HG03565 (cell line): ENCODE measurements at regions not wholly inside any gene's neighbourhood (a gene's known extent, or its start where the extent isn't known, plus 50 kb on each side); places are given as distances from the start of the nearest gene placed in this dataset.

Experiments
- ATAC-seq: cut with Tn5 transposase; IDR thresholded peaks from one replicate; pipeline ENCODE4 v1.9.1; 2021; ENCODE audit warnings: mild to moderate bottlenecking, moderate library complexity; ENCODE audit not compliant: unreplicated experiment

DNA sequence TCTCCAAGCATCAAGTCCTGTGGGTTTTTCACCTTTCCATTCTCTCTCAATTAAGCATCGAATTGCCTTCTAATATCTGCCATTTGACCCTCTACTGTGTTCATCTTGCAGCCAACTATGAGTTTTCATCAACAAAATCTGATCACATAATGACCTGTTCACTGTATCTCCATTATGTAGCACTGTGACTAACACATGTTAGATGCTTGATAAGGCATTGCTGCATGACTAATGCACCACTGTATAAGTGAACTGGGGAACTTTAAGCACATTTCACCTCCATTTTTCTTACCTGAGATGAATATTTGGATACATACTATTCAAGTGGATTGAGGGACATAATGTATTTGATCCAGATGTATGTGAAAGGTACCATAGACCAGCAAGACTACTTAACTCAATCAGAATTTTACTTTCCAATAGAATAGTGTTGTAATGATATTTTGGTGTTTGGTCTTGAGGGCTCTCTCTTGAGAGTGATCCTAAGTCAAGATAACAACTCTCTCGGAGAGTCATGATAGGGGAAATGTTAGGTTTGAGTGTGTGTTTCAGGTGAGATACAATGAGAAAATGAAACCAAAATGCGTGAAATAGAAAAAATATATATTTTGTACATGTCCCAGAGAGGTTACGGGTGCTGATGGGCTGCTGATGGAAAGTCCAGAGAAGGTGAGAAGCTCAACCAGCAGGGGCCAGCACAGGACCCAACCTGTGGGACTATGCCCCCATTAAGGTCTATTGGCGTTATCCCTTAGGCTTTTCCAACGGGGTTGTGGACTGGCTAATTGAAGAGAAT lies 60.2 kb upstream of the HS3ST1 start:
- ATAC-seq = no peak

DNA sequence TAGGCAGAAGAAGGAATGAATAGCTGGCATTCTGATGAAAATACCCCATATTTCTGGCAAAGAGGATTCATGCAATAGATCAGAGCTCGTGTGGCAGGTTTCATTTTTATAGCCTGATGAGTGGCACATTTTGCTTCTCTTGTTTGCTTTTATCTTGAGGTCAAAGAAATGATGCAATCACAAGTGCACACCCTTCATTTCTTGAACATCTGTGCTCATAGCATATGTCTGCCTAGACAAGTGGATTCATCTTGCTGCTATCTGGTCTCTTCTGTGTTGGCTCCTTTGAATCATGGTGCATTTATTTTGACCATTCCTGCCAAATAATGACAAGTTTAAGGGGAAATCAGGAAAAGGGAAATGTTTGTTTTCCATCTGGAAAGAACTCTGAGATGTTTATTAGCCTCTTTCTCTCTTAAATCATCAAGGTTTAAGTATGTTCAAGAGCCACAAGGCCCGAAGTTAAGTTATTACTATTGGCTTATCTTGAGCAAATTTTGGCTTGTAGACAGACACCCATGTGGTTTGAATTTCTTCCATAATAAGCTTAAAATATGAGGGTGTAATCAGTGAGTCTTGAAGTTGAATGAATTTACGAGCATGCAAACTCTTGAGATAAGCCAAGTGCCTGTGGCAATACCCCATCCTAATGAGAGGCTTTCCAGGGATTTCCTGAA lies 59.3 kb upstream of the HS3ST1 start:
- no peak for ATAC-seq

GRCh38 chr4:11487139-11487538 lies 58.4 kb upstream of the HS3ST1 start:
- no peak for ATAC-seq

GRCh38 chr4:11485926-11486325 lies 57.2 kb upstream of the HS3ST1 start:
- no peak for ATAC-seq

- no peak for ATAC-seq
These were observed 55.8 kb upstream of the HS3ST1 start for GRCh38 chr4:11484531-11484930.

GRCh38 chr4:11483046-11483445 lies 54.4 kb upstream of the HS3ST1 start:
- no peak for ATAC-seq

DNA sequence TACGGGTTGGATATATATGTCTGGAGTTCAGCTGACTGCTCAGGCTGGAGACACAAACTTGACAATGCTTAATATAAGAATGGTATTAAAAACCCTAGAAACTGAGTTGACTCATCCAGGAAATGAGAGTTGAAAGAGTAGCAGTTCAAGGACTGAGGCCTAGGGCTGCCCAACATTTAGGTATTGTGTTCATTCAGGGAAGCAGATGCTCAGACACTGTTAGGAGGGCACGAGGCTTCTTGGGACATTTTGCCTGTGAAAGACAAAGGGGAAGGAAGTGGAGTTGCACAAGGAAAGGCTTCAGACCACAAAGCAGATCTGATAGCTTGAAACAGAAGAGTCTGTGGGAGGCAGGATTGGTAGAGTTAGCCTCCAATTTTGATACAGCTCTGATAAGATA lies 52.0 kb upstream of the HS3ST1 start:
- peak; percentile 94 for ATAC-seq
